ENCODE measurements at regions not wholly inside any gene's neighbourhood (a gene's known extent, or its start where the extent isn't known, plus 50 kb on each side); places are given as distances from the start of the nearest gene placed in this dataset.

- H3K4me3 ChIP-seq = no peak overlapping the region
- BruUV-seq (replicated peaks) = no TSS peak
- no peaks in the 10 kb centered on the region for H3K79me2 ChIP-seq (ENCODE audit: control insufficient read depth, insufficient read depth, low read length)
- no peak overlapping the region for H2AFZ ChIP-seq (ENCODE audit: low read depth, low read length)
- ChIA-PET CTCF (ENCODE audit: low intra/inter-chr PET ratio) (interaction anchor here (0.6 kb wide), 1 partner anchor 103 kb away, joined by 3 read pairs; no protein-coding TSS in a partner anchor), POLR2A (interaction anchor here (1.8 kb wide), 1 partner anchor 17 kb away, joined by 5 read pairs; no protein-coding TSS in a partner anchor)
- intact Hi-C loops (cut with micrococcal nuclease) = loop anchor here (5.0 to 10.0 kb wide), 2 partner anchors 102 to 134 kb away; partner anchors contain the start of gene ING1
- in situ Hi-C loops (cut with MboI) = loop anchor here (10.0 to 25.0 kb wide), 2 partner anchors 246 to 352 kb away; no protein-coding TSS in a partner anchor
- ATAC-seq (no peak), FAIRE-seq (no peak), DNase-seq (ENCODE audit: extremely low read depth in 1 of 4, low spot score in 3 of 4) (no peak)
- H3K9me1 ChIP-seq (ENCODE audit: control insufficient read depth, insufficient read depth, low read length) = no peaks in the 10 kb centered on the region
- H3K36me3 ChIP-seq (ENCODE audit: control insufficient read depth, insufficient read depth, low read length) = no peaks in the 10 kb centered on the region
- no peaks in the 10 kb centered on the region for H4K20me1 ChIP-seq (replicated peaks; ENCODE audit: control insufficient read depth, insufficient read depth, low read length)
- H3K4me1 ChIP-seq (replicated peaks in 1 of 2; ENCODE audit: control insufficient read depth in 2 of 2, insufficient read depth in 2 of 2, low read length in 2 of 2) = peaks cover 0 to 18% of the 10 kb centered on the region in 2 experiments; a peak in 3 of 5 replicates
- H3K9me3 ChIP-seq (replicated peaks; ENCODE audit: control insufficient read depth, insufficient read depth, low read depth, low read length) = no peaks in the 10 kb centered on the region
- H3K4me2 ChIP-seq (ENCODE audit: insufficient read depth, low read length) = no peak overlapping the region
- H3K9ac ChIP-seq (ENCODE audit: insufficient read depth in 1 of 2, low read depth in 2 of 2, low read length in 2 of 2) = no peak overlapping the region
- H3K27ac ChIP-seq (ENCODE audit: extremely low read depth, low read depth, low read length) = no peak overlapping the region
- peaks cover 2 to 22% of the 10 kb centered on the region in 2 experiments; a peak in 3 of 5 replicates for H3K27me3 ChIP-seq (ENCODE audit: control insufficient read depth in 2 of 2, insufficient read depth in 2 of 2, low read length in 2 of 2)
- WGBS (ENCODE audit: insufficient coverage, low coverage, missing lambda C conversion rate) = 4% methylated on average over 5 of the region's 5 CpGs
- TF ChIP-seq GABPB1 (CRISPR knock-in tag; IDR thresholded peaks at IDR 0.05) = no peak
- TF ChIP-seq CHAMP1 (IDR thresholded peaks at IDR 0.05) = no peak
- no peak for TF ChIP-seq HDAC8 (tag; IDR thresholded peaks at IDR 0.05)
- no peak for TF ChIP-seq ZNF3 (CRISPR knock-in tag; IDR thresholded peaks at IDR 0.05)
- TF ChIP-seq ZNF589 (CRISPR knock-in tag; IDR thresholded peaks at IDR 0.05; ENCODE audit: low read depth) = no peak
- no peak for TF ChIP-seq ARID3B (CRISPR knock-in tag; IDR thresholded peaks at IDR 0.05; ENCODE audit: borderline replicate concordance)
- TF ChIP-seq FOXA3 (CRISPR knock-in tag; conservative IDR thresholded peaks at IDR 0.05 in 1 of 2, IDR thresholded peaks at IDR 0.05 in 1 of 2) = no peak
Measured at GRCh38 chr13:110816500-110816899, 98.4 kb downstream of the ANKRD10 start.
